Kidney (tissue), 13 donors: ENCODE measurements at regions not wholly inside any gene's neighbourhood (a gene's known extent, or its start where the extent isn't known, plus 50 kb on each side); places are given as distances from the start of the nearest gene placed in this dataset.

Source experiments
- DNase-seq, 5 donors: peaks; one replicate each; pipeline ENCODE4 v3.0.0-alpha.2; 2013 to 2020
- FAIRE-seq: peaks from 2 replicates; lab custom pipeline; 2012; peaks lifted over from hg19 to GRCh38; lab: Jason Lieb, UNC
- H3K27ac ChIP-seq, 2 donors: one replicate each; pipeline ENCODE4 v1.7.0; 2013; ENCODE audit warnings: low read depth in 2 of 2, low read length in 2 of 2, inconsistent platforms in 1 of 2
- H3K27me3 ChIP-seq: one replicate; pipeline ENCODE4 v1.7.1; 2013; ENCODE audit warnings: low read length, inconsistent platforms; ENCODE audit not compliant: control insufficient read depth, insufficient read depth
- H3K36me3 ChIP-seq, 3 donors: one replicate each; pipeline versions ENCODE4 v1.7.0 to v1.7.1; 2013; ENCODE audit warnings: low read length in 3 of 3, control low read depth in 1 of 3, inconsistent platforms in 1 of 3; ENCODE audit not compliant: insufficient read depth in 3 of 3, control insufficient read depth in 2 of 3
- H3K4me1 ChIP-seq, 3 donors: one replicate each; pipeline versions ENCODE4 v1.7.0 to v1.7.1; 2013; ENCODE audit warnings: low read length in 3 of 3, inconsistent platforms in 1 of 3, low read depth in 1 of 3; ENCODE audit not compliant: control insufficient read depth in 2 of 3, insufficient read depth in 2 of 3
- H3K4me3 ChIP-seq, 3 donors: one replicate each; pipeline versions ENCODE4 v1.7.0 to v1.8.1; 2013; ENCODE audit warnings: low read length in 3 of 3, control low read depth in 1 of 3, inconsistent platforms in 1 of 3
- H3K9ac ChIP-seq, 3 donors: one replicate each; pipeline versions ENCODE4 v1.7.0 to v1.7.1; 2013; ENCODE audit warnings: low read length in 3 of 3, control low read depth in 1 of 3, inconsistent platforms in 1 of 3
- H3K9me3 ChIP-seq, 3 donors: one replicate each; pipeline versions ENCODE4 v1.7.0 to v1.7.1; 2013; ENCODE audit warnings: low read length in 3 of 3, control low read depth in 1 of 3, inconsistent platforms in 1 of 3; ENCODE audit not compliant: control insufficient read depth in 2 of 3, insufficient read depth in 1 of 3
- CTCF ChIP-seq: IDR thresholded peaks from 3 replicates; pipeline ENCODE4 v1.5.1; 2012; ENCODE audit warnings: mild to moderate bottlenecking, moderate library complexity, borderline replicate concordance; ENCODE audit not compliant: insufficient read depth; ENCODE audit errors: extremely low read depth
- intact Hi-C: fragments of 100-400 bp; cut with DNase I; formaldehyde crosslinking; loops from one replicate; pipeline ENCODE4 v1.11.1; 2022
- donor health status: control.
- donor health status: control.
- donor health status: control.
- donor health status: control.
- donor health status: control.
- donor health status: DM: yes; HTN: yes; CAD: no.
- donor health status: Normal renal cell carcinoma (clear cell type).

GRCh38 chr2:9757501-9758264, 85.6 kb upstream of the TAF1B start:
- Histone ChIP-seq H3K9me3 (no peaks in the 10 kb centered on the region), H3K4me1 (peaks cover 0 to 9% (median 0%) of the 10 kb centered on the region in 3 donors), H3K4me3 (peak overlapping the region in 2 of 3 donors; percentile 16 to 53), H3K27me3 (no peaks in the 10 kb centered on the region), H3K9ac (peak overlapping the region in 1 of 3 donors; percentile 40), H3K36me3 (no peaks in the 10 kb centered on the region), H3K27ac (no peak overlapping the region)
- peak in 3 of 5 donors; percentile 62 to 76 (median 63) for DNase-seq
- FAIRE-seq = no peak
- intact Hi-C loops = no loop called here
- TF ChIP-seq CTCF = no peak

- DNase-seq (peak in 2 of 5 donors; percentile 60 to 69), FAIRE-seq (no peak)
- Histone ChIP-seq H3K36me3 (no peaks in the 10 kb centered on the region), H3K9ac (no peak overlapping the region), H3K27ac (no peak overlapping the region), H3K4me1 (peaks cover 0 to 7% (median under 1%) of the 10 kb centered on the region in 3 donors), H3K4me3 (no peak overlapping the region), H3K27me3 (no peaks in the 10 kb centered on the region), H3K9me3 (no peaks in the 10 kb centered on the region)
- intact Hi-C loops = no loop called here
- no peak for TF ChIP-seq CTCF
Observed at GRCh38 chr2:9758741-9759140, 84.5 kb upstream of the TAF1B start.

- no peak overlapping the region for H3K27ac ChIP-seq
- DNase-seq (no peak), FAIRE-seq (no peak)
- no peaks in the 10 kb centered on the region for H3K27me3 ChIP-seq
- no peaks in the 10 kb centered on the region for H3K36me3 ChIP-seq
- no peak for TF ChIP-seq CTCF
- H3K9ac ChIP-seq = no peak overlapping the region
- no peaks in the 10 kb centered on the region for H3K9me3 ChIP-seq
- H3K4me1 ChIP-seq = peaks cover 0 to 7% (median 2%) of the 10 kb centered on the region in 3 donors
- intact Hi-C loops = no loop called here
- H3K4me3 ChIP-seq = no peak overlapping the region
Observed at GRCh38 chr2:9760069-9760901, 83.0 kb upstream of the TAF1B start.
